ENCODE measurements at regions not wholly inside any gene's neighbourhood (a gene's known extent, or its start where the extent isn't known, plus 50 kb on each side); places are given as distances from the start of the nearest gene placed in this dataset.

GRCh38 chr7:46156086-46156485, 235.0 kb upstream of the IGFBP3 start:
- H3K4me3 ChIP-seq (ENCODE audit: low read length): no peak overlapping the region
- TF ChIP-seq CTCF (conservative IDR thresholded peaks at IDR 0.05; ENCODE audit: low read depth, low read length): no peak
- DNase-seq (ENCODE audit: low read depth): no peak

- no peak overlapping the region for H3K4me3 ChIP-seq (ENCODE audit: low read length)
- no peak for DNase-seq (ENCODE audit: low read depth)
- TF ChIP-seq CTCF (conservative IDR thresholded peaks at IDR 0.05; ENCODE audit: low read depth, low read length): no peak
These were observed 234.3 kb upstream of the IGFBP3 start for GRCh38 chr7:46155367-46155766.

GRCh38 chr7:46153951-46154787, 233.1 kb upstream of the IGFBP3 start:
- peak; percentile 66 for DNase-seq (ENCODE audit: low read depth)
- no peak for TF ChIP-seq CTCF (conservative IDR thresholded peaks at IDR 0.05; ENCODE audit: low read depth, low read length)
- no peak overlapping the region for H3K4me3 ChIP-seq (ENCODE audit: low read length)

- DNase-seq (ENCODE audit: low read depth): no peak
- no peak for TF ChIP-seq CTCF (conservative IDR thresholded peaks at IDR 0.05; ENCODE audit: low read depth, low read length)
- H3K4me3 ChIP-seq (ENCODE audit: low read length): no peak overlapping the region
These were observed 232.5 kb upstream of the IGFBP3 start for GRCh38 chr7:46153583-46153950.

- DNase-seq (ENCODE audit: low read depth): no peak
- no peak overlapping the region for H3K4me3 ChIP-seq (ENCODE audit: low read length)
- peak; percentile 34 for TF ChIP-seq CTCF (conservative IDR thresholded peaks at IDR 0.05; ENCODE audit: low read depth, low read length)
These were observed 231.6 kb upstream of the IGFBP3 start for GRCh38 chr7:46152696-46153095.

- no peak for TF ChIP-seq CTCF (conservative IDR thresholded peaks at IDR 0.05; ENCODE audit: low read depth, low read length)
- H3K4me3 ChIP-seq (ENCODE audit: low read length): no peak overlapping the region
- no peak for DNase-seq (ENCODE audit: low read depth)
These were observed 229.6 kb upstream of the IGFBP3 start for GRCh38 chr7:46150721-46151120.

- no peak for TF ChIP-seq CTCF (conservative IDR thresholded peaks at IDR 0.05; ENCODE audit: low read depth, low read length)
- no peak overlapping the region for H3K4me3 ChIP-seq (ENCODE audit: low read length)
- no peak for DNase-seq (ENCODE audit: low read depth)
These were observed 229.1 kb upstream of the IGFBP3 start for GRCh38 chr7:46150202-46150601.

Data from retinal pigment epithelial cell (primary cell).